ENCODE measurements at regions not wholly inside any gene's neighbourhood (a gene's known extent, or its start where the extent isn't known, plus 50 kb on each side); places are given as distances from the start of the nearest gene placed in this dataset.

DNA sequence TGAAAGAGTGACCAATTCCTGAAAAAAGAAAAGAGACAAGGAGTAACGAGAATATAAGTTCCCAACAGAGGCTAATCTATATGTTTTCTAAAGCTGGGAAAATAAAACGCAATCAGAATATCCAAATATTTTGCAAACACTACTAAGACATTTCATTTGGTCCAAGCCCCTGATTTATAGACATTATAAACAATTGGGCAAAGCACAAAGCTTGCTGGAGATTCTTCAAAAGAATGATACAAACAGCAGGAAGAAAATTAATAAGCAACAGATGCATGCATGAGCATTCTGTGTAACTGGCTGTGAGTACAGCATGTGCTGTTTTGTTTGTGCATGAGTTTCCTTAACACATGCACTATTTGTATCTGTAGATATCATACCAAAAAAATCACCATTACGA lies 552.9 kb downstream of the LTN1 start:
- ChIA-PET CTCF (no interaction called here), POLR2A (no interaction called here)
- H3K9me3 Mint-ChIP-seq = peaks cover 3% of the 10 kb centered on the region
- ATAC-seq (no peak), DNase-seq (ENCODE audit: low spot score) (no peak)
- no peak overlapping the region for H3K27ac Mint-ChIP-seq
- TF ChIP-seq RORB (CRISPR knock-in tag; IDR thresholded peaks at IDR 0.05) = no peak
- no peak for TF ChIP-seq ARID4B (CRISPR knock-in tag; IDR thresholded peaks at IDR 0.05; ENCODE audit: borderline replicate concordance)
- H3K4me3 Mint-ChIP-seq = no peak overlapping the region
- H3K36me3 Mint-ChIP-seq = no peaks in the 10 kb centered on the region
- no peaks in the 10 kb centered on the region for H3K27me3 Mint-ChIP-seq (ENCODE audit: low read depth)
- H3K4me1 Mint-ChIP-seq = no peaks in the 10 kb centered on the region

GRCh38 chr21:28439251-28439650 lies 553.4 kb downstream of the LTN1 start:
- H3K4me3 Mint-ChIP-seq = no peak overlapping the region
- CTCF ChIA-PET = no interaction called here

More at GRCh38 chr21:28439251-28439650, 553.4 kb downstream of the LTN1 start:
- POLR2A ChIA-PET = no interaction called here
- TF ChIP-seq, protein P1, sequence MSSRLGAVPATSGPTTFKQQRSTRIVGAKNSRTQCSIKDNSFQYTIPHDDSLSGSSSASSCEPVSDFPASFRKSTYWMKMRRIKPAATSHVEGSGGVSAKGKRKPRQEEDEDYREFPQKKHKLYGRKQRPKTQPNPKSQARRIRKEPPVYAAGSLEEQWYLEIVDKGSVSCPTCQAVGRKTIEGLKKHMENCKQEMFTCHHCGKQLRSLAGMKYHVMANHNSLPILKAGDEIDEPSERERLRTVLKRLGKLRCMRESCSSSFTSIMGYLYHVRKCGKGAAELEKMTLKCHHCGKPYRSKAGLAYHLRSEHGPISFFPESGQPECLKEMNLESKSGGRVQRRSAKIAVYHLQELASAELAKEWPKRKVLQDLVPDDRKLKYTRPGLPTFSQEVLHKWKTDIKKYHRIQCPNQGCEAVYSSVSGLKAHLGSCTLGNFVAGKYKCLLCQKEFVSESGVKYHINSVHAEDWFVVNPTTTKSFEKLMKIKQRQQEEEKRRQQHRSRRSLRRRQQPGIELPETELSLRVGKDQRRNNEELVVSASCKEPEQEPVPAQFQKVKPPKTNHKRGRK (CRISPR knock-in tag; IDR thresholded peaks at IDR 0.05; ENCODE audit: borderline replicate concordance) = no peak
- TF ChIP-seq ZNF317 (CRISPR knock-in tag; IDR thresholded peaks at IDR 0.05; ENCODE audit: borderline replicate concordance, low read depth) (no peak), ETV6 (CRISPR knock-in tag; IDR thresholded peaks at IDR 0.05) (no peak), OVOL2 (CRISPR knock-in tag; IDR thresholded peaks at IDR 0.05; ENCODE audit: borderline replicate concordance) (no peak), AR (CRISPR knock-in tag; IDR thresholded peaks at IDR 0.05) (no peak), CTCF (IDR thresholded peaks at IDR 0.05) (no peak), ZNF121 (CRISPR knock-in tag; IDR thresholded peaks at IDR 0.05) (no peak), ZNF425 (CRISPR knock-in tag; conservative IDR thresholded peaks at IDR 0.05) (no peak), ZNF232 (CRISPR knock-in tag; IDR thresholded peaks at IDR 0.05) (no peak), MAX (CRISPR knock-in tag; IDR thresholded peaks at IDR 0.05) (no peak), SMAD3 (CRISPR knock-in tag; IDR thresholded peaks at IDR 0.05; ENCODE audit: borderline replicate concordance) (no peak)
- TF ChIP-seq, protein P2, sequence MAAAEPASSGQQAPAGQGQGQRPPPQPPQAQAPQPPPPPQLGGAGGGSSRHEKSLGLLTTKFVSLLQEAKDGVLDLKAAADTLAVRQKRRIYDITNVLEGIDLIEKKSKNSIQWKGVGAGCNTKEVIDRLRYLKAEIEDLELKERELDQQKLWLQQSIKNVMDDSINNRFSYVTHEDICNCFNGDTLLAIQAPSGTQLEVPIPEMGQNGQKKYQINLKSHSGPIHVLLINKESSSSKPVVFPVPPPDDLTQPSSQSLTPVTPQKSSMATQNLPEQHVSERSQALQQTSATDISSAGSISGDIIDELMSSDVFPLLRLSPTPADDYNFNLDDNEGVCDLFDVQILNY (CRISPR knock-in tag; IDR thresholded peaks at IDR 0.05) = no peak
- Mint-ChIP-seq H3K4me1 (no peaks in the 10 kb centered on the region), H3K27ac (no peak overlapping the region), H3K9me3 (no peaks in the 10 kb centered on the region), H3K27me3 (ENCODE audit: low read depth) (no peaks in the 10 kb centered on the region), H3K36me3 (no peaks in the 10 kb centered on the region)
- DNase-seq (ENCODE audit: low spot score) (no peak), ATAC-seq (no peak)
